ENCODE measurements at regions not wholly inside any gene's neighbourhood (a gene's known extent, or its start where the extent isn't known, plus 50 kb on each side); places are given as distances from the start of the nearest gene placed in this dataset.
"Not testable (repeated sequence)": the region's sequence is repeated elsewhere in the genome, so short reads cannot be mapped to it uniquely, and the experiment has no call there.

DNA sequence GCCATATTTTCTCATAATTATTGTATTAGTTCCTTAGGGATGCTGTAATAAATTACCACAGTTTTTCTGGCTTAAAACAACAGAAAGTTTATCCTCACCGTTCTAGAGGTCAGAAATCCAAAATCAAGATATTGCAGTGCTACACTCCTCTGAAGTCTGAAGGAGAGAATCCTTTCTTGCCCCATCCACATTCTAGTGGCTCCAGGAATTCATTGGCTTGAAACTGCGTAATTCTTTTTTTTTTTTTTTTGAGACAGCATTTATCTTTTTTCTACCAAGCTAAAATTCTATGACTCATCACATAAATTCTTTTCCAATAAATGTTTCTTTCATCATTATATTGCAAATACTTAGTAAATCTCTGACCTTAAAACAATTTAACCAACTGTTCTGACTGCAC is 451.0 kb upstream of the RGS18 start:
- Histone ChIP-seq H3K36me3 (no peaks in the 10 kb centered on the region), H3K27me3 (no peaks in the 10 kb centered on the region), H3K27ac (no peak overlapping the region), H3K4me1 (no peaks in the 10 kb centered on the region), H3K9me3 (no peaks in the 10 kb centered on the region), H3K4me3 (no peak overlapping the region)
- TF ChIP-seq, protein P1, sequence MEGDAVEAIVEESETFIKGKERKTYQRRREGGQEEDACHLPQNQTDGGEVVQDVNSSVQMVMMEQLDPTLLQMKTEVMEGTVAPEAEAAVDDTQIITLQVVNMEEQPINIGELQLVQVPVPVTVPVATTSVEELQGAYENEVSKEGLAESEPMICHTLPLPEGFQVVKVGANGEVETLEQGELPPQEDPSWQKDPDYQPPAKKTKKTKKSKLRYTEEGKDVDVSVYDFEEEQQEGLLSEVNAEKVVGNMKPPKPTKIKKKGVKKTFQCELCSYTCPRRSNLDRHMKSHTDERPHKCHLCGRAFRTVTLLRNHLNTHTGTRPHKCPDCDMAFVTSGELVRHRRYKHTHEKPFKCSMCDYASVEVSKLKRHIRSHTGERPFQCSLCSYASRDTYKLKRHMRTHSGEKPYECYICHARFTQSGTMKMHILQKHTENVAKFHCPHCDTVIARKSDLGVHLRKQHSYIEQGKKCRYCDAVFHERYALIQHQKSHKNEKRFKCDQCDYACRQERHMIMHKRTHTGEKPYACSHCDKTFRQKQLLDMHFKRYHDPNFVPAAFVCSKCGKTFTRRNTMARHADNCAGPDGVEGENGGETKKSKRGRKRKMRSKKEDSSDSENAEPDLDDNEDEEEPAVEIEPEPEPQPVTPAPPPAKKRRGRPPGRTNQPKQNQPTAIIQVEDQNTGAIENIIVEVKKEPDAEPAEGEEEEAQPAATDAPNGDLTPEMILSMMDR (IDR thresholded peaks at IDR 0.05): no peak
- DNase-seq (ENCODE audit: low spot score): no peak

DNA sequence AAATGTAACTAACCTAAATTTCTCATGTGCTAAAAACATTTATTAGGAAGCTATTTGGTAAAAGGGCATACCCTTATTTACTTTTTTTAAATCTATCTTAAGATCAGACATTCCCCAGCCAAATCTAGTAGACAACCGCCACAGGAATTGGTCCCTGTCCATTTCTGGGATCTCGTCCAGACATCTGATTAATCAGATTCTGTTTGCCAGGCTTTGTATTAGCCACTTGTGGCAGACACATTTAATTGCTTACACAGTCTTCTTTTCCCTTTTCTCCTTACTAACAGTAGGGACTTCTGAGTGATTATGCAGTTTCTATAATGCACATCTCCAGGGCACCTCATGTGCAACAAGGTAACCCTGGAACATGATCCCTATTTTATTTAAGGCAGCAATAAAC is 449.0 kb upstream of the RGS18 start:
- H3K27me3 ChIP-seq: no peaks in the 10 kb centered on the region
- no peak overlapping the region for H3K27ac ChIP-seq
- H3K36me3 ChIP-seq: no peaks in the 10 kb centered on the region
- TF ChIP-seq, protein P1 (IDR thresholded peaks at IDR 0.05): no peak
- H3K9me3 ChIP-seq: no peaks in the 10 kb centered on the region
- no peaks in the 10 kb centered on the region for H3K4me1 ChIP-seq
- no peak overlapping the region for H3K4me3 ChIP-seq
- DNase-seq (ENCODE audit: low spot score): no peak

DNA sequence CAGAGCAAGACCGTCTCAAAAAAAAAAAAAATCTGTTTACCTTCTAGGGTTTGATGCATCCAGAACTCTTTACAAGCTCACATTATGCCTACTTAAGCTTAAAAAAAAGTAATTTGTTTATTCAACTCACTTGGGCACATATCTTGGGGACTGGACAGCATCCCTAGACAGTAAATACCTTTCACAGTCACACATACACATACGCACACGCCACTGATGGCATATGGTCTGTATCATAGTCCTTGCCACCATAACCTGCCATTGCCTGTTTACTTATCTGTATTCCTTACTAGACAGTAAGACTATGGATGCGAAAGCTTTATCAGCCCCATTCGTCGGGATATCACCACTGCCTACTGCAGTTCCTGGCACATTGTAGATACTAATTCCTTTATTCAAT is 446.3 kb upstream of the RGS18 start:
- no peak overlapping the region for H3K27ac ChIP-seq
- no peaks in the 10 kb centered on the region for H3K27me3 ChIP-seq
- DNase-seq (ENCODE audit: low spot score): no peak
- no peaks in the 10 kb centered on the region for H3K4me1 ChIP-seq
- H3K4me3 ChIP-seq: no peak overlapping the region
- H3K9me3 ChIP-seq: no peaks in the 10 kb centered on the region
- TF ChIP-seq, protein P1 (IDR thresholded peaks at IDR 0.05): no peak
- no peaks in the 10 kb centered on the region for H3K36me3 ChIP-seq

DNA sequence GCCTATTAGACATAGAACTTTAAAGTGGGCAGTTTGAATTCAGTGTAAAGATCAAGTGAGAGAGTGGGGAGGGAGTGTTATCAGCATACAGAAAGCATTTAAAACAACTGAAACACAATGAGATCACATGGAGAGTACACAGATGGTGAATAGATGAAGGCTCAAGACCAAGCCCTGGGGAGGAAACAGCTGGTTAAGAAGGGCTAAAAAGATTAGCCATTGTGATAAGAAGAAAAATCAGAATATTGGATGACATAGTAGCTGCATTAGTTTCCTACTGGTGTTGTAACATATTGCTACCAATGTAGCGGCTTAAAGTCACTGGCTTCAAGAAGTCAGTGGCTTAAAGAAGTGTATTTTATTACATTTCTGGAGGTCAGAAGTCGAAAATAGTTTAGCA is 443.4 kb upstream of the RGS18 start:
- TF ChIP-seq, protein P1 (IDR thresholded peaks at IDR 0.05): no peak
- H3K4me1 ChIP-seq: no peaks in the 10 kb centered on the region
- H3K27ac ChIP-seq: no peak overlapping the region
- H3K4me3 ChIP-seq: no peak overlapping the region
- H3K36me3 ChIP-seq: no peaks in the 10 kb centered on the region
- no peaks in the 10 kb centered on the region for H3K9me3 ChIP-seq
- no peak for DNase-seq (ENCODE audit: low spot score)
- H3K27me3 ChIP-seq: no peaks in the 10 kb centered on the region

DNA sequence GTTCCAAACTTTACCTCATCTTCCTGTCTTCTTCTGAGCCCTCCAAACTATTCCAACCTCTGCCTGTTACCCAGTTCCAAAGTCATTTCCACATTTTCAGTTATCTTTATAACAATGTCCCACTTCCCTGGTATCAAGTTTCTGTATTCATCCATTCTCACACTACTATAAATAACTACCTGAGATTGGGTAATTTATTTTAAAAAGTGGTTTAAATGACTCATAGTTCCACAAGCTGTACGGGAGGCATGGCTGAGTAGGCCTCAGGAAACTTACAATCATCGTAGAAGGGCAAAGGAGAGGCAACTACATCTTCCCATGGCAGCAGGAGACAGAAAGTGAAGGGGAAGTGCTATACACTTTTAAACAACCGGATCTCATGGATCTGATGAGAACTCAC is 428.5 kb upstream of the RGS18 start:
- DNase-seq (ENCODE audit: low spot score): no peak
- TF ChIP-seq, protein P1 (IDR thresholded peaks at IDR 0.05): no peak
- no peaks in the 10 kb centered on the region for H3K9me3 ChIP-seq
- H3K27ac ChIP-seq: no peak overlapping the region
- H3K4me3 ChIP-seq: no peak overlapping the region
- H3K4me1 ChIP-seq: no peaks in the 10 kb centered on the region
- H3K27me3 ChIP-seq: no peaks in the 10 kb centered on the region
- H3K36me3 ChIP-seq: no peaks in the 10 kb centered on the region

DNA sequence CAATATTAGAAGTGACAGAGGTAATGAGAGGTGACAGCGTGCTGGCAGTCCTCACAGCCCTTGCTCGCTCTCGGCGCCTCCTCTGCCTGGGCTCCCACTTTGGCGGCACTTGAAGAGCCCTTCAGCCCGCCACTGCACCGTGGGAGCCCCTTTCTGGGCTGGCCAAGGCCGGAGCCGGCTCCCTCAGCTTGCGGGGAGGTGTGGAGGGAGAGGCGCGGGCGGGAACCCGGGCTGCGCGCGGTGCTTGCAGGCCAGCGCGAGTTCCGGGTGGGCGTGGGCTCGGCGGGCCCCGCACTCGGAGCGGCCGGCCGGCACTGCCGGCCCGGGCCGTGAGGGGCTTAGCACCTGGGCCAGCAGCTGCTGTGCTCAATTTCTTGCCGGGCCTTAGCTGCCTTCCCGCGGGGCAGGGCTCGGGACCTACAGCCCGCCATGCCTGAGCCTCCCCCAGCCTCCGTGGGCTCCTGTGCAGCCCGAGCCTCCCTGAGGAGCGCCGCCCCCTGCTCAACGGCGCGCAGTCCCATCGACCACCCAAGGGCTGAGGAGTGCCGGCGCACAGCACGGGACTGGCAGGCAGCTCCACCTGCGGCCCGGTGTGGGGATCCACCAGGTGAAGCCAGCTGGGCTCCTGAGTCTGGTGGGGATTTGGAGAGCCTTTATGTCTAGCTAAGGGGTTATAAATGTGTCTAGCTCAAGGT is 426.5 kb upstream of the RGS18 start:
- not testable (repeated sequence) for H3K9me3 ChIP-seq; DNase-seq (ENCODE audit: low spot score); H3K27ac ChIP-seq; H3K4me1 ChIP-seq; H3K27me3 ChIP-seq; H3K4me3 ChIP-seq; H3K36me3 ChIP-seq

All from right atrium auricular region (tissue), 2 donors.